ENCODE measurements at regions not wholly inside any gene's neighbourhood (a gene's known extent, or its start where the extent isn't known, plus 50 kb on each side); places are given as distances from the start of the nearest gene placed in this dataset.
"Not testable (repeated sequence)": the region's sequence is repeated elsewhere in the genome, so short reads cannot be mapped to it uniquely, and the experiment has no call there.

DNA sequence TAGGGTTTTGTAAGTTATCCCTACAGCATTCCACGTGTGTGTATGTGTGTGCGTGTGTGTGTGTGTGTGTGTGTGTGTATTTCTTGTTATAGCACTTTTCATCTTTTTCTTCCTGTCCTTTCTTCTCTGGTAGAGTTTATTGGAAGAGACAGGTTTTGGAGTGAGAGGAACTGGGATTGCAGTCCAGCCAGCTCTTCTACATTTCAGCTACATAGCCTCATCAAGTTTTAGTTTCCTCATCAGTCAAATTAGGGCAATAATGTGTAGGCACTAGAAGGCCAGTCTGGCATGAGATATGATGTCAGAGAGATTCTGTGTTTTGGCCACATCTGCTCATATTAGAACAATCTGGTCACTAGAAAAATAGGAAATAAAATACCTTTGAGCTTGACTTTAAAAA is 1283.5 kb upstream of the TENM4 start:
- intact Hi-C loops (cut with micrococcal nuclease), result no loop called here

DNA sequence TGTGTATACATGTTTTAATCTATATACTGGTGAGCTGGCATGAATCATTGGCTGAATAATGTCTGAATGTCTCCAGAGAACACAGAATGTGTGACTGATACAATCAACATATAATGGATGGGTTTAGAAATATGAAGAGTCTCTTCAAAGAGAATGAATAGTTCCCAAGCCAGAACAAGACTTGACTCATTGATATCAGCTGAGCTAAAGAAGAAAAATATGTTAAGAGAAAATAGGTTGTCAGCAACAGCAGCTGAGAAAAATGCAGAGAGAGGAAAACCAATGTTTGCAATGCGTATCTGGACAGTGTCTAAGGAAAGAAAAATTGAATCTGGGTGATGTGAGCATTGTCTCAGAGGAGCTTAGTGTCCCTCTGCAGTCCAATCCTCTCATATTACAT is 1281.8 kb upstream of the TENM4 start:
- intact Hi-C loops (cut with micrococcal nuclease), result no loop called here

DNA sequence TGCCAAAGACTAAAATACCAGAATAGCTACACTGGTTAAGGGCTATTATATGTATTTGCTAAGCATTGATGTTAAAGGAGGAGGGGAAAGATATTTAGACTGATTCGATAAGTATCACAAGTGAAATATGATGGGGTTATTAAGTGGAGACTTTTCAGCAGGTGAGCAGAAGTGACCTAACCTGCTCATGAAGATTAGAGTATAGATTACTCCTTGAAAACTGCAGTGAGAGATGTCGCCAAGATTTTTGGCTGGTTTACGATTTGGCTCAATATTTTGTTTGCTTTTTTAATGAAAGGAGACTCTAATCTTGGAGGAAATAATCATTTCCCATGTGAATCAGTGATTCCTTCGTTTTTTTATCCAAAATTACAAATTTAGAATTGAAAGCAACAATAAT is 1279.5 kb upstream of the TENM4 start:
- intact Hi-C loops (cut with micrococcal nuclease), result no loop called here

DNA sequence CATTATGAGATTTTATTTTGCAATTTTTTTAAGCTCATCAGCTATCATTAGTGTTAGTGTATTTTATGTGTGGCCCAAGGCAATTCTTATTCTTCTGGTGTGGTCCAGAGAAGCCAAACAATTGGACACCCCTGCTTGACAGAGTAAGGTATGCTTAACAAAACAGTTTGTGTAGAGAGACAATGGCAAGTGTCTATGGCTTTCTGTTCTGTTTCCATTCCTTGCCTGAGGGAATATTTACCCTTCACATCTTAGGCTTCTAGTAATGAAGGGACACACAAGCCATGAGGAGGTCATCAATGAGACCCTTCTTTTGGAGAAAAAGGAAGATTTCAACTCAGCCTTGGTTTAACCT is 1278.4 kb upstream of the TENM4 start:
- intact Hi-C loops (cut with micrococcal nuclease), result no loop called here

DNA sequence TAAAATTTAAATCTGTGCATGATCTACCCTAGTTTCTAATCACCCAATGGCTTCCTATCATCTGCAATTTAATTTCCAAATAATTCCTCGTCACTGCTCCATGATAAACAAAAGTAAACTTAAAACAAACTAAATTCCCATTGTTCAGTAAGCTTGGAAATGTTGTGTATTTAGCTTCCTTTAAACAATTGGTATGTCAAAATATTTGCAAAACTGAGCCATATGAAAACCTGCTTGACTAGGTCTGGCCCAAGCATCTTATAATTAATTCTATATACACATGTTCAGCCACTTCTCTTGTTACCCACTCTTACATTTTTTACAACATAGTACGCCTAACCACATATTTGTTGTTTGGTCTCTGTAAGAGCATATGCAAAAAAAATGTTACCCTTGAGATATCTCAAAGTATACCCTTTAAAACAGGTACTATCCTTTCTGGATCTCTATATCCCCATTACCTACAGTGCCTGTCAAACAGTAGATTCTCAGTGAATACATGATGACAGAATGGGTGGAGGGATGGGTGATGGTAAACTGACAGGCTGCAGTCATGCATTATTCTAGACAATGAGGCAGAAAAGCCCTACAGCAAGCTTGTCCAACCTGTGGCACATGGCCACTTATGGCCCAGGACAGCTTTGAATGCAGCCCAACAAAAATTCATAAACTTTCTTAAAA is 1277.9 kb upstream of the TENM4 start:
- intact Hi-C loops (cut with micrococcal nuclease), result no loop called here

DNA sequence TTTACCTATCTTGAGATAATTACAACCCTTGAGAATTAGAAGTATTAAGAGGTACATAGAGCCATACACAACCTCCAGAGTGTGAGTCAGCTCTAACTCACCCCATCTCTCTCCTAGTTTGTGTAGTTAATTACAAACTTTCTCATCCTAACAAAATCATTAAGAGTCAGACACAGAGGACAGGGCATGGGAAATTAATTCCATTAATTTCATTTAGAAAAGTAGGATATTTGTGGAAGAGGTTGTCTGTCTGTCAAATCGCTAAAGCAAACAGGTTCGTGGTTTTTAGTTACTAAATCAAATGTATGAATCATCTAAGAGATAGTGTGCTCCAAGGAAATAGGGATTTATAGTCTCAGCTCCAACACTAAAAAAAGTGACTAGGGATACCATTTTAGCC is 1261.4 kb upstream of the TENM4 start:
- intact Hi-C loops (cut with micrococcal nuclease), result no loop called here

DNA sequence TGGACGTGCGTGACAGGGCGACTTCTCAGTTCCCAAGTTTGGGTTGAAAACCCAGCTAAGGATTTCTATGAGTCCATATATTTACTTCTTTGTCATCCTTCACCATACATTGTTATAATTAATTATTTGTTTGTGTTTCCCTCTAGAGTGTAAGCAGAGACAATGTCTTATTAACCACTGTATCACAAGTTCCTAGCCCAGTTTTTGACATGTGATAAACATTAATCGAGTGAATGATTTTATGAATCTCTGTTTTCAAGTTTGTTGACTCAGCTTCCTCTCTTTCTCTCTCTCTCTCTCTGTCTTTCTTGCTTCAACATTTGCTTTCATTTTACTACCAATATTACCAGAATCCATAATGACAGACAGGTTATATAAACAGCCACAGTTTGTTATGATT is 1259.6 kb upstream of the TENM4 start:
- intact Hi-C loops (cut with micrococcal nuclease), result no loop called here

DNA sequence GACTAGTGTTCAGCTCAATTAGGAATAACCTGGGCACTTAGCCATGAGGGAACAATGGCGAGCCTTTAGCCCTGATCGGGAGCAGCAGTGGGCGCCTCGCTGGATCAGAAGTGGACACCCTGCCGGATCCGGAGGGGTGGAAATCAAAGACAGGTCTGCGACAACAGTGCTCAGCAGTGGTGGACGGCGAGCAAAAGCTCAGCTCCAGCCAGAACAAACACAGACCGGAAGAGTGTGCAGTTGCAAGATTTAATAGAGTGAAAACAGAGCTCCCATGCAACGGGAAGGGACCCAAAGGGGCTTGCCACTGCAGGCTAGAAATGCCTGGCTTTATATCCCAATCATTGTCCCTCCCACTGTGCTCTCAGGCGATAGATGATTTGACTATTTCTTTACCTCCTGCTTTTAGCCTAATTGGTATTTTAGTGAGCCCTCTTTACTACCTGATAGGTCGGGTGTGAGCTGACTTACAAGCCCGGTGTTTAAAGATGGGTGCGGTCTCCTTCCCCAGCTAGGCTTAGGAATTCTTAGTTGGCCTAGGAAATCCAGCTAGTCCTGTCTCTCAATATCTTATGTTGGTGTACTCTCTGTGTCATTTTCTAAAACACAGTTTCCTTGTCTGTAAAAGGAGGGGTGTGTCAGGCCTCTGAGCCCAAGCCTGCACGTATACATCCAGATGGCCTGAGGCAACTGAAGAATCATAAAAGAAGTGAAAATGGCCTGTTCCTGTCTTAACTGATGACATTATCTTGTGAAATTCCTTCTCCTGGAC is 1258.8 kb upstream of the TENM4 start:
- intact Hi-C loops (cut with micrococcal nuclease), result not testable (repeated sequence)

DNA sequence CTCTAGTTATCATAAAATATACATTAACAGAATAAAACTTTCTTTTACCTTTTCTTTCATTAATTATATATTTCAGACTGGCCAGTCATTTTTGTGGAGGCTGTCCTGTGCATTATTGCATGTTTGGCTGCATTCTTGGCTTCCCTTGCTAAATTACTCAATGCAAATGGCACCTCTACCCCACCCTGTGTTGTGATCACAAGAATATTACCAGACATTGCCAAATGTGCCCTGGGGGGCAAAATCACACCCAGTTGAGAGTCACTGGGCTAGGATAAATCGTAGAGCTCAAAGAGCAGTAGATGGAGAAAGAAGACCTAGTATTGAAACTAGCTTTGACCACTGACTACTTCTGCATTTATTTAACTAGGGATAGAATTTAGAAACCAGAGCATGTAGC is 1257.8 kb upstream of the TENM4 start:
- intact Hi-C loops (cut with micrococcal nuclease), result no loop called here

DNA sequence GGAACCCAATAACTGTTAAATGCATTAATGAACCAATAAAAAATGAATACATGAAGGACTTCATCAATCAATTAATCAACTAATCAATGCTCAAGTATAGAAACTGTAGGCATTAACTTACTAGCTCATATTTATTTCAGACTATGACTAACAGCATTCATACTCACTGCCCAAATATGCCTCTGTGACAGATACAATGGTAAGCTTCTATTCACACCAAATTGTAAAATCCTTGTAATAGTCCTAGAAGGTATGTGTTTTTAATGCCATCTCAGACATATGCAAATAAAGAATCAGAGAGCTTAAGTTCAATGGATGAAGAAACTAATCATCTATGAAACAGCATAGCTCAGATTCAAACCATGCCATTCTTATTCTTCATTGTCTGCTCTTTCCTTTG is 1253.6 kb upstream of the TENM4 start:
- intact Hi-C loops (cut with micrococcal nuclease), result no loop called here

DNA sequence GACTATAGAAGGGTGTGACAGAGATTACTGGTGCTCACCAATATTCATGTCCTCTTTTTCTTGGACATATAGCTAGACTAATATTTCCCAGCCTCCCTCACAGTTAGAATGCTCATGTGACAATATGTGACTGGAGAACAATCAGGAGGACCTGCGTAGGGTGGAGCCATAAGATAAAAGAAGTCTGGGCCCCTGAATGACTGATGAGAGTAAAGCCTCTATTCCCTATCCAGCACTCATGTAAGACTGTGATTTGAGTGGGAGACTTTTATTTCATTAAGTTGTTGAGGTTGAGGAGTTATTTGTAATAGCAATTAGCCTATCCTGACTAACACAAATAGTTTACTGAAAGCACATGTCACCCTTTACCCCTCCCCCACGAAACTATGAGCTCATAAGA is 1247.1 kb upstream of the TENM4 start:
- intact Hi-C loops (cut with micrococcal nuclease), result no loop called here

DNA sequence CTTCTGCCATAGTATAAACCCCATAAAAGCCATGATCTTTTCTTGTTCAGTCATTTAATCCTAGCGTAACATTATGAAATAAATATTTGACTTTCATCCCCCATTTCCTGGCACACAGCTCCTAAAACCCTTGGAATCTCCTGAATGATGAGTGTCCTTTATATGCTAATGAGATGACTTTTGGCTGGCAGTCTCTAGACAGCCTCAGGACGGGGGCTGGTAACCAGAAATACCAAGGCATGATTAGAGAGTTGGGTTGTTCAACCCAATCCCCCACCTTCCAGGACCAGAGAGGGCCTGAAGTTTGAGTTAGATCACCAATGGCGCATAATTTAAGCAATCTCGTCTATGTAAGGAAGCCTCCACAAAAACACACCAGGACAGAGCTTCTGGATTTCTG is 1246.1 kb upstream of the TENM4 start:
- intact Hi-C loops (cut with micrococcal nuclease), result no loop called here

DNA sequence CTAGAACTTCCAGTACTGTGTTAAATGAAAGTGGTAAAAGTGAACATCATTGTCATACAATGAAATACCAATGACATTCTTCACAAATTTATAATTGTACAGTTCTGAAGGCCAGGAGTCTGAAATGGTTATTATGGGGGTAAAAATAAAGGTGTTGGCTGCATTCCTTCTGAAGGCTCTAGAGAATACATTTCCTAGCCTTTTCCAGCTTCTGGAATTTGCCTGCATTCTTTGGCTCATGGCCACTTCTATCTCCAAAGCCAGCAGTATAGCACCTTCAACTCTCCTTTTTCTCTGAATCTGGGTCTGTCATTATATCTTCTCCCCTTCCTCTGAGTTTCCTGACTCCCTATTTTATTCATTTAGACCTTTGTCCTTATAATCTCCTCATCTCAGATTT is 1232.7 kb upstream of the TENM4 start:
- intact Hi-C loops (cut with micrococcal nuclease), result no loop called here

DNA sequence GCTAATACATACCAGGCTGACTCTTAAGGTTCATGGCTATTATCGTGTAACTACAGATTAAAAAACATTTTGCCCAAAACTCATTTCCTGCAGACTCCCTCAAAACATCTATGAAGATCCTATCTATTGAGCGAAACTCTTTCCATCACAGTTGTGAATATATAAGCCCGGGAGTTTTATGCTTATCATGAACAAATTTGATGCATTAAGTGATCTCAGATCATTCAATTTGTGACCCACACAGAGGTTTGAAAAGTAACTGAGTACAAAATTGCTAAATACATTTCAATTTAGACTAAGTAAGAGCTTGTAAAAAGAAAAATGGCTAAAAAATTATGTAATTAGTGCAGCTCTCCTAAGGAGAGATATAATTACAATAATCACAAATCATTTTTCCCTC is 1228.8 kb upstream of the TENM4 start:
- intact Hi-C loops (cut with micrococcal nuclease), result no loop called here

DNA sequence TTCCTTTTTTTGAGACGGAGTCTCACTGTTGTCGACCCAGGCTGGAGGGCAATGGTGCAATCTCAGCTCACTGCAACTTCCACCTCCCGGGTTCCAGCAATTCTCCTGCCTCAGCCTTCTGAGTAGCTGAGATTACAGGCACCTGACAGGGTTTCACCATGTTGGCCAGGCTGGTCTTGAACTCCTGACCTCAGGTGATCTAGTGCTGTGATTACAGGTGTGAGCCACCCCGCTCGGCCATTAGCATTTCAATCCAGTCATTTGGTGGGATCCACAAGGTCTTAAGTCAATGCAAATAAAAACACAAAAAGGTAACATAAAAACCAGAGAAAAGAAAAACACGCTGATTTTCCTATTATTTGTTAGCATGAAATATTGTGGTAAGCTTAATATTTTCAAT is 1227.2 kb upstream of the TENM4 start:
- intact Hi-C loops (cut with micrococcal nuclease), result no loop called here

DNA sequence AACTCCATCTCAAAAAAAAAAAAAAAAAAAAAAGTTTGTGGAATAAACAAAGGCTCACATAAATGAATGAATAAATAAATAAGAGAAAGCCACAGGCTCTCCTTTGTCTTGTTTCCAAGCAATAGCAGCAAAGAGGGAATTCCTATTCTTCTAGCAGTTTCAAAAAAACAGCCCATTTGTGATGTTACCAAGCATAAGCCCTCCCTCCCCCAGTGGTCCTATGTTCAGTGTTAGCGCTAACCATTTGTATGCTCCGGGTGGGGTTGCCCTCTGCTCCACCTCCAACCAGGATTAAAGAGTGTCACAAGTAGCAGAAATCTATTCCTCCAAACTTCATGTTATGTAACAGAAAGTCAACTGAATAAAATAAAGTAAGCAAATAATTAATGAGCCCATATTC is 1215.0 kb upstream of the TENM4 start:
- intact Hi-C loops (cut with micrococcal nuclease), result no loop called here

DNA sequence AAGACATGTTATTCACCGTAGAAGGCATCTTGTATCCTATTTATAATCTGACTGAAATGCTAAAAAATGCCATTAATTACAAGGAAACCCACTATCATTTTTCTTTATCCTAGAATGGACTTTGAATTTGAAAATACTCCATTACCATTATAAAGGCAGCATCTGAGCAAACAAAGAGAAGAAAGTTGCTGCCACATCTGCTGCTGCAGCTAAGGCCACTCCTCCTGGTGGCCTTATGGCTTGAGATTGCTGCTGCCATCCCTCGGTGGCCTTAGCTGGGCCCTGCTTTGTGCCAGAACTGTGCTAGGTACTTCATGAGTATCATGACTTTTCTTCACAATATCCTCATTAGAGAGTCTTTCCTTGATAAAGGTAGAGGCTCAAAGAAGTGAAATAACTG is 1210.1 kb upstream of the TENM4 start:
- intact Hi-C loops (cut with micrococcal nuclease), result no loop called here

DNA sequence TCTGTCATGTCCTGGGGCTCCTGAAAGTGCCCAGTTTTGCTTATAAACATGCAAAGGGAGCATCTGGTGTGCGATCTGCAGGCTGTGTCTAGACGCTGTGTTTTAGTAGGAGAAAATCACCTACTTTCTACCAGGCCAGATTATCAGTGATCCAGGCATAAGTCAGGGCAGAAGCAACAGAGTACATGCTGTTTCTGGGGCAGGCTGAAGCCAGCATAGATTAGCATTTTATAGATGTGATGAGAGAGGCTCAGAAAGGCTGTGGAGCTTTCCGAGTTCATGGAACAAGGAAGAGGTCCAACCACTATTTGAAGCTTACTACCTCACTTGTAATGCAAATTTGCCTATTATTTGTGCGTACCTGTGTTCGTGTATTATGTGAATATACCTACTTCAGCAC is 1208.4 kb upstream of the TENM4 start:
- intact Hi-C loops (cut with micrococcal nuclease), result no loop called here

DNA sequence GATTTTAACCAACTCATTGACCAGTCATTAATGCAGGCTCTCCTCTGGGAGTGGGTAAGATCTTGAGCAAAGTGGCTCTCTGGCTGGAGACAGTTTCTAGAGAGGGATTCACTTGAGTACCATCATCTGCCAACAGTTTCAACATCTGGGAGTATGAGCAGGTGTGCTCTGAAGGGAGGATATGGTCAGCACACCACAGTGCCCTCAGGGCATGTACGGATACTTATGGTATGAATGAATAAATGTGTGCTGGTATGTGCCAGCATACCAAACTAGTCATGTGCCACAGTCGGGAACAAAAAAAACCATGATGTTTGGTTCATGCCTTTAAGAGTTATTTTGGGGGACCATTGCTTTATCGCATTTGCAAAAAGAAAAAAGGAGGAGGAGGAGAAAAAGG is 1197.5 kb upstream of the TENM4 start:
- intact Hi-C loops (cut with micrococcal nuclease), result no loop called here

DNA sequence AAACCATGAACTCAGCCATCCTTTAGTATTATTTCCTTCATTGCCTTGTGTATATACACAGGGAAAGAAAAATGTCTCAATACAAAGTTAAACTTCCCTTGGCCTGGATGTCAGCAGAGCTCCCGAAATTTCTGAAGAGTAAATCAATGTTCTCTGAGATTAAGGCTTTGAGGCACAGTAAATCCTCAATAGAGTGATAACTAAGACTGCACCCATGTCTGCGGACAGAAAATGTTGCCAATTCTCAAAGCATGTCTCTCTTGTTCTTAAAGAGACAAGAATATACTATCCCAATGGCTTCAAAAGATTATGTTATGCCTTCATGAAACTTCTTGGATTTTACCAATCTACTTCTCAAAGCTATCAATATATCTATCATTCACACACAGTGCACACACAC is 1196.7 kb upstream of the TENM4 start:
- intact Hi-C loops (cut with micrococcal nuclease), result no loop called here

DNA sequence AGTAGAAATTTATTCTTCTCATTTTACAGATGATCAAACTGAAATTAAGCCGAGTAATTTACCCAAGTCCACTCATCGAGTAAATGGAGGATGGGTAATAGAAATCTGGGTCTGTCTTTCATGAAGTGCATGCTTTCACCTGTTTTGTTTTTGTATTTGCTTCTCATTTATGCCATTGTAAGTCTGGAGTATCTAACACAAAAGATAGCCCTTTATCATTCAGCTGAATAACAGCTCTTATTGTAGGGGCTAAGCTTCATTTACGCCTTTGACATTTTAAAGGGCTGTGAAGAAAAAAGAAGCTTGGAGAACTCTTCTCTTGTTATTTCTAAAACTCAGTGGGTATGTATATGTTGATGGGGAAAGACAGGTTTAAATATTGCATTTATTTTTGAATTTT is 1196.2 kb upstream of the TENM4 start:
- intact Hi-C loops (cut with micrococcal nuclease), result no loop called here

DNA sequence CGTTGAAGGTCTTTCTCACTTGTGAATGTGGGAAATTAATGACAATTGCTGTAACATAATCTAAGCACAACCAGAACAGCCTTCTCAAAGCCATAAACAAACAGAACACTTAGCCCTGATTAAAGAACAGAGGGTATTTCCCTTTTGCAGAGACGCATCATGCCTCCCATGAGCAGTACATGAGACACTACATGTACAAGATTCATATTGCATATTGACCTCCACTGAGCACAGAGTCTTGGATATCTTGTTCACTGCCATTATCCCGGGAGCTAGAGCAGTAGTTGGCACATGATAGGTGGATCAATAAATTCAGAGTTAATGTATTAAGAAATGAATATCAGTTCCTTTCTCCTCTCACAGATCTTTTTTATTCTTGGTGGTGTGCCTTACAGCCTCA is 1194.3 kb upstream of the TENM4 start:
- intact Hi-C loops (cut with micrococcal nuclease), result no loop called here

DNA sequence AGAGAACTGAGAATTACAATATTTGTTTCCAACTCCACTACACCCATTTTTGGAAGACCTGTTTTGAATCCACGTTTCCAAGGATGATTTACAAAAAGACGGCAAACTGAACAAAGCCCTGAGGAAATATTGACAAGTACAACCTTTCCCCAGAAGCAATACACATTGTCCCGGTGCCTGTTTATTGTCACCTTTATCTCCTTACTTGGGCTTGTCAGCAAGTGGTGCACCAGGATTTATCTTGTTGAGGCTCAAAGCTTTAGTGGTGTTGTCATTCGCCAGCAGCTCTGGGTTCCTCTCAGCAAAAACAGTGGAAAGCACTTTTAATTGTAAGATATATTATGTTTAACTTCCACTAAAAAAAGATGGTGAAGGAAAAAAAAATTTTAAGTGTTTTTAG is 1191.9 kb upstream of the TENM4 start:
- intact Hi-C loops (cut with micrococcal nuclease), result no loop called here
